ENCODE measurements at regions not wholly inside any gene's neighbourhood (a gene's known extent, or its start where the extent isn't known, plus 50 kb on each side); places are given as distances from the start of the nearest gene placed in this dataset.

- no peak for TF ChIP-seq CTCF (IDR thresholded peaks at IDR 0.05; ENCODE audit: control insufficient read depth, insufficient read depth, low read depth, low read length, missing control alignments)
- DNase-seq (ENCODE audit: low read depth) = no peak
- no peak overlapping the region for H3K4me3 ChIP-seq (ENCODE audit: control insufficient read depth, low read depth, low read length)
Observed at GRCh38 chr5:107770051-107770450, 99.3 kb upstream of the EFNA5 start.

GRCh38 chr5:107769519-107769918 is 98.8 kb upstream of the EFNA5 start:
- TF ChIP-seq CTCF (IDR thresholded peaks at IDR 0.05; ENCODE audit: control insufficient read depth, insufficient read depth, low read depth, low read length, missing control alignments) = no peak
- no peak for DNase-seq (ENCODE audit: low read depth)
- H3K4me3 ChIP-seq (ENCODE audit: control insufficient read depth, low read depth, low read length) = no peak overlapping the region

GRCh38 chr5:107766972-107767371 is 96.2 kb upstream of the EFNA5 start:
- TF ChIP-seq CTCF (IDR thresholded peaks at IDR 0.05; ENCODE audit: control insufficient read depth, insufficient read depth, low read depth, low read length, missing control alignments) = no peak
- H3K4me3 ChIP-seq (ENCODE audit: control insufficient read depth, low read depth, low read length) = no peak overlapping the region
- no peak for DNase-seq (ENCODE audit: low read depth)

GRCh38 chr5:107766439-107766838 is 95.7 kb upstream of the EFNA5 start:
- H3K4me3 ChIP-seq (ENCODE audit: control insufficient read depth, low read depth, low read length) = no peak overlapping the region
- no peak for DNase-seq (ENCODE audit: low read depth)
- TF ChIP-seq CTCF (IDR thresholded peaks at IDR 0.05; ENCODE audit: control insufficient read depth, insufficient read depth, low read depth, low read length, missing control alignments) = no peak

GRCh38 chr5:107765805-107766063 is 95.0 kb upstream of the EFNA5 start:
- TF ChIP-seq CTCF (IDR thresholded peaks at IDR 0.05; ENCODE audit: control insufficient read depth, insufficient read depth, low read depth, low read length, missing control alignments) = no peak
- DNase-seq (ENCODE audit: low read depth) = no peak
- H3K4me3 ChIP-seq (ENCODE audit: control insufficient read depth, low read depth, low read length) = no peak overlapping the region

- H3K4me3 ChIP-seq (ENCODE audit: control insufficient read depth, low read depth, low read length) = no peak overlapping the region
- DNase-seq (ENCODE audit: low read depth) = no peak
- TF ChIP-seq CTCF (IDR thresholded peaks at IDR 0.05; ENCODE audit: control insufficient read depth, insufficient read depth, low read depth, low read length, missing control alignments) = no peak
Observed at GRCh38 chr5:107764976-107765804, 94.5 kb upstream of the EFNA5 start.
